Uterus (tissue), 2 donors: ENCODE measurements at regions not wholly inside any gene's neighbourhood (a gene's known extent, or its start where the extent isn't known, plus 50 kb on each side); places are given as distances from the start of the nearest gene placed in this dataset.

ENCODE experiments used
- POLR2A ChIP-seq, 2 donors: fragments of 450-650 bp; IDR thresholded peaks; one replicate each; pipeline ENCODE4 v1.6.1; 2016; ENCODE audit warnings: antibody characterized with exemption in 2 of 2, mild to moderate bottlenecking in 1 of 2, moderate library complexity in 1 of 2
- TF ChIP-seq, protein P1 (sequence below), 4 experiments: fragments of 200-600 bp in 2 of 4; fragments of 450-650 bp in 2 of 4; sonication (generic) in 2 of 4; IDR thresholded peaks; one replicate each; pipeline ENCODE4 v1.5.1; 2016 to 2019; ENCODE audit warnings: antibody characterized with exemption in 4 of 4, mild to moderate bottlenecking in 2 of 4, moderate library complexity in 1 of 4

DNA sequence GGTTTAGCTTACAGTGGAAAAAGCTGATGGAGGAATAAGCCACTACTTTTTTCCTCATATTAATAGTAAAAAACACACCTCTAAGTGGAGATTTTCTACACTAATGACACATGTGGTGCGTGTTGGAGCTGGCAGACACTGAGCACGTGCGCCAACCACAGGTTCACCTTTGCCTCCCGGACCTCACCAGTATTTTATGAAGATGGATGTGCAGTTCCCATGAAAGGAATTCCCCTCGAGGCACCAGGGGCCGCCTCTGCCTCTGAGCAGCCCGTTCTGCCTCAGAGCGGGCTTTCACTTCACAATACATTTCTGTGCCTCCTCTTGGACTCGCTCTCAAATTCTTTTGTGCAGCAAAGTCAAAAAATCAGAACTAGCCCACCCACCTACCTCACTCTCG is 477.5 kb upstream of the ADARB2 start:
- TF ChIP-seq POLR2A (IDR thresholded peaks at IDR 0.05) = no peak
- TF ChIP-seq, protein P1, sequence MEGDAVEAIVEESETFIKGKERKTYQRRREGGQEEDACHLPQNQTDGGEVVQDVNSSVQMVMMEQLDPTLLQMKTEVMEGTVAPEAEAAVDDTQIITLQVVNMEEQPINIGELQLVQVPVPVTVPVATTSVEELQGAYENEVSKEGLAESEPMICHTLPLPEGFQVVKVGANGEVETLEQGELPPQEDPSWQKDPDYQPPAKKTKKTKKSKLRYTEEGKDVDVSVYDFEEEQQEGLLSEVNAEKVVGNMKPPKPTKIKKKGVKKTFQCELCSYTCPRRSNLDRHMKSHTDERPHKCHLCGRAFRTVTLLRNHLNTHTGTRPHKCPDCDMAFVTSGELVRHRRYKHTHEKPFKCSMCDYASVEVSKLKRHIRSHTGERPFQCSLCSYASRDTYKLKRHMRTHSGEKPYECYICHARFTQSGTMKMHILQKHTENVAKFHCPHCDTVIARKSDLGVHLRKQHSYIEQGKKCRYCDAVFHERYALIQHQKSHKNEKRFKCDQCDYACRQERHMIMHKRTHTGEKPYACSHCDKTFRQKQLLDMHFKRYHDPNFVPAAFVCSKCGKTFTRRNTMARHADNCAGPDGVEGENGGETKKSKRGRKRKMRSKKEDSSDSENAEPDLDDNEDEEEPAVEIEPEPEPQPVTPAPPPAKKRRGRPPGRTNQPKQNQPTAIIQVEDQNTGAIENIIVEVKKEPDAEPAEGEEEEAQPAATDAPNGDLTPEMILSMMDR (IDR thresholded peaks at IDR 0.05) = no peak
